ENCODE measurements at regions not wholly inside any gene's neighbourhood (a gene's known extent, or its start where the extent isn't known, plus 50 kb on each side); places are given as distances from the start of the nearest gene placed in this dataset.
A peak's percentile ranks its signal among the peaks of the same experiment; 100 is the strongest.

- Mint-ChIP-seq H3K27ac (ENCODE audit: unreplicated experiment) (no peak overlapping the region), H3K4me3 (ENCODE audit: unreplicated experiment) (no peak overlapping the region), H3K36me3 (ENCODE audit: low read depth, unreplicated experiment) (peaks cover 4% of the 10 kb centered on the region), H3K9me3 (ENCODE audit: unreplicated experiment) (no peaks in the 10 kb centered on the region), H3K4me1 (ENCODE audit: unreplicated experiment) (peaks cover 15% of the 10 kb centered on the region), H3K27me3 (ENCODE audit: unreplicated experiment) (peaks cover 10% of the 10 kb centered on the region)
- no peak for DNase-seq (ENCODE audit: low spot score)
- TF ChIP-seq, protein P1, sequence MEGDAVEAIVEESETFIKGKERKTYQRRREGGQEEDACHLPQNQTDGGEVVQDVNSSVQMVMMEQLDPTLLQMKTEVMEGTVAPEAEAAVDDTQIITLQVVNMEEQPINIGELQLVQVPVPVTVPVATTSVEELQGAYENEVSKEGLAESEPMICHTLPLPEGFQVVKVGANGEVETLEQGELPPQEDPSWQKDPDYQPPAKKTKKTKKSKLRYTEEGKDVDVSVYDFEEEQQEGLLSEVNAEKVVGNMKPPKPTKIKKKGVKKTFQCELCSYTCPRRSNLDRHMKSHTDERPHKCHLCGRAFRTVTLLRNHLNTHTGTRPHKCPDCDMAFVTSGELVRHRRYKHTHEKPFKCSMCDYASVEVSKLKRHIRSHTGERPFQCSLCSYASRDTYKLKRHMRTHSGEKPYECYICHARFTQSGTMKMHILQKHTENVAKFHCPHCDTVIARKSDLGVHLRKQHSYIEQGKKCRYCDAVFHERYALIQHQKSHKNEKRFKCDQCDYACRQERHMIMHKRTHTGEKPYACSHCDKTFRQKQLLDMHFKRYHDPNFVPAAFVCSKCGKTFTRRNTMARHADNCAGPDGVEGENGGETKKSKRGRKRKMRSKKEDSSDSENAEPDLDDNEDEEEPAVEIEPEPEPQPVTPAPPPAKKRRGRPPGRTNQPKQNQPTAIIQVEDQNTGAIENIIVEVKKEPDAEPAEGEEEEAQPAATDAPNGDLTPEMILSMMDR (IDR thresholded peaks at IDR 0.05; ENCODE audit: unreplicated experiment): no peak
These were observed 186.4 kb downstream of the BUD13 start for GRCh38 chr11:116586392-116586791.

DNA sequence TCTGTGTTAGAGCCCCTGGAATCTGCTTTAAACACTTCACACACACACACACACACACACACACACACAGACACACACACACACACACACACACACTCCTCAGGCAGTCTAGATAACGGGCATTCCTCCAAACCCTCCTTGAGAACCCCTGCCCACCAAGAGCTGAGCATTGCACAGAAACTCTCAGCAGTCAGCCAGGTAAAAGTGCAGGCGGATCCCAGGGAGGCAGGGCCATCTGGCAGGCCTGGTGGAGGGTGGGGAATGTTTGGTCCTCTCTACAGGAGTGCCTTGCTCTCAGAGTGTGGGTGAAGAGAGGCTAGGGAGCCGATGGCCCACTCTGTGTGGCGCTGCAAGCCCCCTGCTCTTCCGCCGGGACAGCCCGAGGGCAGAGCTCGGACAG is 190.2 kb downstream of the BUD13 start:
- H3K9me3 Mint-ChIP-seq (ENCODE audit: unreplicated experiment): no peaks in the 10 kb centered on the region
- DNase-seq (ENCODE audit: low spot score): no peak
- H3K36me3 Mint-ChIP-seq (ENCODE audit: low read depth, unreplicated experiment): no peaks in the 10 kb centered on the region
- H3K4me3 Mint-ChIP-seq (ENCODE audit: unreplicated experiment): no peak overlapping the region
- no peak overlapping the region for H3K27ac Mint-ChIP-seq (ENCODE audit: unreplicated experiment)
- TF ChIP-seq, protein P1 (IDR thresholded peaks at IDR 0.05; ENCODE audit: unreplicated experiment): no peak
- H3K4me1 Mint-ChIP-seq (ENCODE audit: unreplicated experiment): no peaks in the 10 kb centered on the region
- H3K27me3 Mint-ChIP-seq (ENCODE audit: unreplicated experiment): peaks cover 18% of the 10 kb centered on the region

DNA sequence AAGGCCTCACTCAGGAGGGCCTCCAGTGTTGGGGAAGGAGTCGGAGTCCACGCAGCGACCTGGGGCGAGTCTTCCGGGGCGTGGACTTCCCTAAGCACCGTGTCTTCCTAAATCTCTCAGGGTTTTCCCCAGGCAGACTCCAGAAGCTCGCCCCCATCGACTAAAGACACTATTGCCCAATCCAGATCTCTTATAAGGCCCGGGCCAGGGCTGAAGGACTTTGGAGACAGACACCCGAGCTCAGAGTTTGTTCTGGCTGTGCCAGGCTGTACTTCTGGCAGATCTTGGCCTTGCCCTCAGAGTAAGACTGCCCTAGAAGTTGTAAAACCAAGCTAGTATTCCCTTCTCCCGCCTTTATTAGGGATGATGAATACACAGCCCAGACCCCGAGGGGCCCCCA is 191.4 kb downstream of the BUD13 start:
- Mint-ChIP-seq H3K4me3 (ENCODE audit: unreplicated experiment) (no peak overlapping the region), H3K36me3 (ENCODE audit: low read depth, unreplicated experiment) (no peaks in the 10 kb centered on the region), H3K27me3 (ENCODE audit: unreplicated experiment) (peaks cover 24% of the 10 kb centered on the region), H3K9me3 (ENCODE audit: unreplicated experiment) (no peaks in the 10 kb centered on the region), H3K27ac (ENCODE audit: unreplicated experiment) (no peak overlapping the region), H3K4me1 (ENCODE audit: unreplicated experiment) (no peaks in the 10 kb centered on the region)
- TF ChIP-seq, protein P1 (IDR thresholded peaks at IDR 0.05; ENCODE audit: unreplicated experiment): no peak
- DNase-seq (ENCODE audit: low spot score): no peak

- Mint-ChIP-seq H3K4me3 (ENCODE audit: unreplicated experiment) (no peak overlapping the region), H3K27me3 (ENCODE audit: unreplicated experiment) (peaks cover 25% of the 10 kb centered on the region)
- DNase-seq (ENCODE audit: low spot score): peak; percentile 15
These were observed 192.0 kb downstream of the BUD13 start for GRCh38 chr11:116580799-116581198.

GRCh38 chr11:116579857-116580727 is 192.7 kb downstream of the BUD13 start:
- Mint-ChIP-seq H3K9me3 (ENCODE audit: unreplicated experiment) (no peaks in the 10 kb centered on the region), H3K36me3 (ENCODE audit: low read depth, unreplicated experiment) (no peaks in the 10 kb centered on the region), H3K27me3 (ENCODE audit: unreplicated experiment) (peaks cover 25% of the 10 kb centered on the region), H3K4me1 (ENCODE audit: unreplicated experiment) (no peaks in the 10 kb centered on the region), H3K27ac (ENCODE audit: unreplicated experiment) (no peak overlapping the region), H3K4me3 (ENCODE audit: unreplicated experiment) (no peak overlapping the region)
- TF ChIP-seq, protein P1 (IDR thresholded peaks at IDR 0.05; ENCODE audit: unreplicated experiment): no peak
- no peak for DNase-seq (ENCODE audit: low spot score)

More at GRCh38 chr11:116580799-116581198, 192.0 kb downstream of the BUD13 start:
- TF ChIP-seq, protein P1 (IDR thresholded peaks at IDR 0.05; ENCODE audit: unreplicated experiment): no peak
- Mint-ChIP-seq H3K4me1 (ENCODE audit: unreplicated experiment) (no peaks in the 10 kb centered on the region), H3K36me3 (ENCODE audit: low read depth, unreplicated experiment) (no peaks in the 10 kb centered on the region), H3K9me3 (ENCODE audit: unreplicated experiment) (no peaks in the 10 kb centered on the region), H3K27ac (ENCODE audit: unreplicated experiment) (no peak overlapping the region)

Measured in endothelial cell (in vitro differentiated cells).